ENCODE measurements at regions not wholly inside any gene's neighbourhood (a gene's known extent, or its start where the extent isn't known, plus 50 kb on each side); places are given as distances from the start of the nearest gene placed in this dataset.

GRCh38 chr13:68714292-68714691 lies 1393.3 kb upstream of the ATXN8OS start:
- WGBS (ENCODE audit: insufficient coverage, insufficient replicate concordance, low lambda C conversion rate, missing lambda C conversion rate): 0% methylated on average over 2 of the region's 2 CpGs

More at GRCh38 chr13:68714292-68714691, 1393.3 kb upstream of the ATXN8OS start:
- H3K36me3 ChIP-seq (ENCODE audit: control insufficient read depth in 2 of 2, insufficient read depth in 2 of 2, low read length in 1 of 2): no peaks in the 10 kb centered on the region
- ChIA-PET SMC1A (ENCODE audit: uncharacterized antibody, unreplicated experiment) (interaction anchor here (0.8 kb wide), 1 partner anchor 49 kb away, joined by 3 read pairs; no protein-coding TSS in a partner anchor), RAD21 (ENCODE audit: unreplicated experiment) (no interaction called here), POLR2A (no interaction called here), CTCF (no interaction called here)
- no peaks in the 10 kb centered on the region for H3K27me3 ChIP-seq (replicated peaks in 1 of 2; ENCODE audit: control insufficient read depth in 2 of 2, insufficient read depth in 2 of 2, low read length in 1 of 2)
- no peaks in the 10 kb centered on the region for H3K79me2 ChIP-seq (ENCODE audit: control insufficient read depth, insufficient read depth, low read length)
- H3K9me3 ChIP-seq (replicated peaks; ENCODE audit: control insufficient read depth, insufficient read depth, low read length): no peaks in the 10 kb centered on the region
- no peak overlapping the region for H3K4me2 ChIP-seq (ENCODE audit: control insufficient read depth, insufficient read depth)
- no peak for FAIRE-seq
- ATAC-seq: no peak
- H2AFZ ChIP-seq (ENCODE audit: control insufficient read depth, low read depth, low read length): no peak overlapping the region
- no peak overlapping the region for H3K9ac ChIP-seq (ENCODE audit: control insufficient read depth, insufficient read depth, low read length)
- intact Hi-C loops (cut with micrococcal nuclease; ENCODE audit: unreplicated experiment): no loop called here
- in situ Hi-C loops (cut with MboI): no loop called here
- no peak overlapping the region for H3K27ac ChIP-seq (ENCODE audit: control insufficient read depth, insufficient read depth)
- no TSS peak for BruUV-seq (replicated peaks)
- no peak overlapping the region for H3K4me3 ChIP-seq
- H3K4me1 ChIP-seq (ENCODE audit: control insufficient read depth, insufficient read depth, low read length): no peaks in the 10 kb centered on the region
- H4K20me1 ChIP-seq (ENCODE audit: control insufficient read depth, insufficient read depth): no peaks in the 10 kb centered on the region
- DNase-seq (ENCODE audit: low read depth, low spot score): no peak
- no peak for TF ChIP-seq RB1 (IDR thresholded peaks at IDR 0.05; ENCODE audit: borderline replicate concordance)
- TF ChIP-seq FOXM1 (IDR thresholded peaks at IDR 0.05; ENCODE audit: low read depth, low read length): no peak
- no peak for TF ChIP-seq TCF7 (IDR thresholded peaks at IDR 0.05; ENCODE audit: borderline replicate concordance)
- no peak for TF ChIP-seq EED (IDR thresholded peaks at IDR 0.05; ENCODE audit: low read depth)
- no peak for TF ChIP-seq IRF5 (IDR thresholded peaks at IDR 0.05; ENCODE audit: borderline replicate concordance)
- TF ChIP-seq NR2F1 (conservative IDR thresholded peaks at IDR 0.05): no peak
- no peak for TF ChIP-seq SPI1 (IDR thresholded peaks at IDR 0.05; ENCODE audit: borderline replicate concordance, insufficient read depth, low read depth, low read length)
- no peak for TF ChIP-seq ELK1 (IDR thresholded peaks at IDR 0.05; ENCODE audit: low read depth, low read length)
- TF ChIP-seq MAX (IDR thresholded peaks at IDR 0.05; ENCODE audit: low read depth, low read length): no peak
- TF ChIP-seq KLF5 (IDR thresholded peaks at IDR 0.05; ENCODE audit: partially characterized antibody): no peak
- no peak for TF ChIP-seq ZNF384 (IDR thresholded peaks at IDR 0.05; ENCODE audit: borderline replicate concordance, low read depth, low read length)
- TF ChIP-seq IRF3 (IDR thresholded peaks at IDR 0.05): no peak
- TF ChIP-seq MTA2 (IDR thresholded peaks at IDR 0.05; ENCODE audit: low read depth): no peak
- TF ChIP-seq, protein P1, sequence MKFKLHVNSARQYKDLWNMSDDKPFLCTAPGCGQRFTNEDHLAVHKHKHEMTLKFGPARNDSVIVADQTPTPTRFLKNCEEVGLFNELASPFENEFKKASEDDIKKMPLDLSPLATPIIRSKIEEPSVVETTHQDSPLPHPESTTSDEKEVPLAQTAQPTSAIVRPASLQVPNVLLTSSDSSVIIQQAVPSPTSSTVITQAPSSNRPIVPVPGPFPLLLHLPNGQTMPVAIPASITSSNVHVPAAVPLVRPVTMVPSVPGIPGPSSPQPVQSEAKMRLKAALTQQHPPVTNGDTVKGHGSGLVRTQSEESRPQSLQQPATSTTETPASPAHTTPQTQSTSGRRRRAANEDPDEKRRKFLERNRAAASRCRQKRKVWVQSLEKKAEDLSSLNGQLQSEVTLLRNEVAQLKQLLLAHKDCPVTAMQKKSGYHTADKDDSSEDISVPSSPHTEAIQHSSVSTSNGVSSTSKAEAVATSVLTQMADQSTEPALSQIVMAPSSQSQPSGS (IDR thresholded peaks at IDR 0.05; ENCODE audit: low read length): no peak
- no peak for TF ChIP-seq BACH1 (IDR thresholded peaks at IDR 0.05; ENCODE audit: borderline replicate concordance)
- no peak for TF ChIP-seq CTCF (IDR thresholded peaks at IDR 0.05 in 2 of 3, conservative IDR thresholded peaks at IDR 0.05 in 1 of 3; ENCODE audit: control insufficient read depth in 2 of 3, extremely low read depth in 1 of 3, insufficient read depth in 1 of 3, low read depth in 3 of 3, low read length in 3 of 3)
- no peak for TF ChIP-seq SP1 (IDR thresholded peaks at IDR 0.05; ENCODE audit: low read depth, low read length)
- TF ChIP-seq FOS (IDR thresholded peaks at IDR 0.05; ENCODE audit: borderline replicate concordance, extremely low read depth, insufficient read length): no peak
- no peak for TF ChIP-seq BHLHE40 (IDR thresholded peaks at IDR 0.05; ENCODE audit: borderline replicate concordance in 1 of 2, low read depth in 2 of 2, low read length in 1 of 2)
